ENCODE measurements at regions not wholly inside any gene's neighbourhood (a gene's known extent, or its start where the extent isn't known, plus 50 kb on each side); places are given as distances from the start of the nearest gene placed in this dataset.

DNA sequence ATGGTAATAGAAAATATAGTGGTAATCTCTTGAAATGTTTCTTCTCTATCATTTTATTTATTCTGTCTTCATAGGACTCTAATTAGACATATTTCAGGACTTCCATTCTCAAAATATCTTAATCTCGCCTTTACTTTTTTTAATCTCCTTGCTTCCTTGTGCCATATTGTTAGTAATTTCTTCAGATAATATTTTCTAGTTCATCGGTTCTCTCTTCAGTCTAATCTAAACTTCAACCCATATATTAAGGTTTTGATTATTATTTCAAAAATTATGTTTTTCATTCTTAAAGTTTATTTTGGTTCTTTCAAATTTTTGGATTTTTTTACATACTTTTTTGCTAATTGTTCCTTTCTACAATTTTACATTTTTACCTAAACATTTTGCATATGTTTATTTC is 237.9 kb upstream of the DGKB start:
- no peak overlapping the region for H3K4me3 ChIP-seq (ENCODE audit: low read depth in 2 of 2, low read length in 2 of 2)
- CTCF ChIA-PET, result no interaction called here

DNA sequence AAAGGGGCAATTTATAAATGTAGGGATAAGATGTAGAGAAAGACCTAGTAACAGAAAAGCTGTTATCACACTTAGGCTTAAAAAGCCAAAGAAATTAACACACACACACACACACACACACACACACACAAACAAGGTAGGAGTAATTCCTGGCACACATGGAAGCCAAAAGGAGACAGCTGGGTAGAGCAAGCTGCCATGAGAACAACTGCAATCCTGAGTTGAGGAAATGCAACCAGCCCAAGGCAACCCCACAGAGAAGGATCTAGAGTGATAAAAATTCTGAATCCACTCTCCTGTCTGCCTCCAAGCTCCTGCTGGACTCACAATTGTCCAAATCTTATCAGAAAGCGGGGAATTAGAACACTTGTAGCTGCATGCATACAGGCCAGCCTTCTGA is 229.1 kb upstream of the DGKB start:
- DNase-seq (ENCODE audit: low read depth, low spot score) (no peak), ATAC-seq (no peak)
- intact Hi-C loops (cut with micrococcal nuclease; ENCODE audit: unreplicated experiment) (no loop called here), in situ Hi-C loops (cut with HindIII; ENCODE audit: low pct_unique_long_range_greater_than_20kb, low sequenced_read_pairs) (no loop called here)
- Histone ChIP-seq H3K4me1 (ENCODE audit: control insufficient read depth, insufficient read depth, low read length) (no peaks in the 10 kb centered on the region; the same call in 1 of the 2 replicates), H3K4me3 (ENCODE audit: low read depth in 2 of 2, low read length in 2 of 2) (no peak overlapping the region), H3K27ac (ENCODE audit: low read length) (no peak overlapping the region), H3K27me3 (ENCODE audit: control insufficient read depth, insufficient read depth, low read length) (no peaks in the 10 kb centered on the region), H3K9me3 (ENCODE audit: control insufficient read depth, insufficient read depth, low read depth, low read length) (no peaks in the 10 kb centered on the region; the same call in 1 of the 2 replicates), H3K36me3 (ENCODE audit: control insufficient read depth, insufficient read depth, low read length) (no peaks in the 10 kb centered on the region)
- ChIA-PET POLR2A (no interaction called here), CTCF (no interaction called here)
- BruUV-seq (replicated peaks), result no TSS peak
- no peak for TF ChIP-seq REST (IDR thresholded peaks at IDR 0.05; ENCODE audit: insufficient read depth in 1 of 2, low read depth in 2 of 2, low read length in 1 of 2)

More for the DNA sequence above, 237.9 kb upstream of the DGKB start:
- Histone ChIP-seq H3K36me3 (ENCODE audit: control insufficient read depth, insufficient read depth, low read length) (no peaks in the 10 kb centered on the region), H3K27me3 (ENCODE audit: control insufficient read depth, insufficient read depth, low read length) (no peaks in the 10 kb centered on the region), H3K27ac (ENCODE audit: low read length) (no peak overlapping the region), H3K4me1 (ENCODE audit: control insufficient read depth, insufficient read depth, low read length) (no peaks in the 10 kb centered on the region), H3K9me3 (ENCODE audit: control insufficient read depth, insufficient read depth, low read depth, low read length) (peaks cover 5% of the 10 kb centered on the region)
- POLR2A ChIA-PET, result no interaction called here
- no peak for ATAC-seq
- in situ Hi-C loops (cut with HindIII; ENCODE audit: low pct_unique_long_range_greater_than_20kb, low sequenced_read_pairs), result no loop called here
- intact Hi-C loops (cut with micrococcal nuclease; ENCODE audit: unreplicated experiment), result no loop called here
- DNase-seq (ENCODE audit: low read depth, low spot score), result no peak
- no TSS peak for BruUV-seq (replicated peaks)
- TF ChIP-seq REST (IDR thresholded peaks at IDR 0.05; ENCODE audit: insufficient read depth in 1 of 2, low read depth in 2 of 2, low read length in 1 of 2) (no peak), SIN3A (IDR thresholded peaks at IDR 0.05; ENCODE audit: borderline replicate concordance, insufficient read depth, low read depth, low read length) (no peak), POLR2AphosphoS5 (IDR thresholded peaks at IDR 0.05; ENCODE audit: low read depth, low read length) (no peak), TCF7L2 (IDR thresholded peaks at IDR 0.05; ENCODE audit: low read depth, low read length) (no peak)
- TF ChIP-seq, protein P1, sequence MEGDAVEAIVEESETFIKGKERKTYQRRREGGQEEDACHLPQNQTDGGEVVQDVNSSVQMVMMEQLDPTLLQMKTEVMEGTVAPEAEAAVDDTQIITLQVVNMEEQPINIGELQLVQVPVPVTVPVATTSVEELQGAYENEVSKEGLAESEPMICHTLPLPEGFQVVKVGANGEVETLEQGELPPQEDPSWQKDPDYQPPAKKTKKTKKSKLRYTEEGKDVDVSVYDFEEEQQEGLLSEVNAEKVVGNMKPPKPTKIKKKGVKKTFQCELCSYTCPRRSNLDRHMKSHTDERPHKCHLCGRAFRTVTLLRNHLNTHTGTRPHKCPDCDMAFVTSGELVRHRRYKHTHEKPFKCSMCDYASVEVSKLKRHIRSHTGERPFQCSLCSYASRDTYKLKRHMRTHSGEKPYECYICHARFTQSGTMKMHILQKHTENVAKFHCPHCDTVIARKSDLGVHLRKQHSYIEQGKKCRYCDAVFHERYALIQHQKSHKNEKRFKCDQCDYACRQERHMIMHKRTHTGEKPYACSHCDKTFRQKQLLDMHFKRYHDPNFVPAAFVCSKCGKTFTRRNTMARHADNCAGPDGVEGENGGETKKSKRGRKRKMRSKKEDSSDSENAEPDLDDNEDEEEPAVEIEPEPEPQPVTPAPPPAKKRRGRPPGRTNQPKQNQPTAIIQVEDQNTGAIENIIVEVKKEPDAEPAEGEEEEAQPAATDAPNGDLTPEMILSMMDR (IDR thresholded peaks at IDR 0.05), result no peak
